AG20443 (cell line): ENCODE measurements at regions not wholly inside any gene's neighbourhood (a gene's known extent, or its start where the extent isn't known, plus 50 kb on each side); places are given as distances from the start of the nearest gene placed in this dataset.

Experiments used
- DNase-seq: peaks from one replicate; pipeline ENCODE4 v3.0.0; 2012; ENCODE audit warnings: low spot score, mixed read lengths

- no peak for DNase-seq
Observed at GRCh38 chr14:71672596-71672995, 259.6 kb upstream of the RGS6 start.

GRCh38 chr14:71675126-71675899 lies 256.9 kb upstream of the RGS6 start:
- no peak for DNase-seq

- DNase-seq = no peak
Observed at GRCh38 chr14:71675900-71676287, 256.3 kb upstream of the RGS6 start.

GRCh38 chr14:71680736-71681387 lies 251.4 kb upstream of the RGS6 start:
- DNase-seq = no peak

GRCh38 chr14:71682337-71682736 lies 249.9 kb upstream of the RGS6 start:
- peak; percentile 12 for DNase-seq

GRCh38 chr14:71684323-71684722 lies 247.9 kb upstream of the RGS6 start:
- DNase-seq = no peak

- DNase-seq = peak; percentile 81
Observed at GRCh38 chr14:71686677-71687076, 245.6 kb upstream of the RGS6 start.

- peak; percentile 31 for DNase-seq
Observed at GRCh38 chr14:71687166-71687831, 244.9 kb upstream of the RGS6 start.

- no peak for DNase-seq
Observed at GRCh38 chr14:71688576-71688975, 243.7 kb upstream of the RGS6 start.

- DNase-seq = no peak
Observed at GRCh38 chr14:71690478-71690877, 241.8 kb upstream of the RGS6 start.

GRCh38 chr14:71692496-71692895 lies 239.7 kb upstream of the RGS6 start:
- DNase-seq = peak; percentile 12

GRCh38 chr14:71693381-71693780 lies 238.8 kb upstream of the RGS6 start:
- DNase-seq = peak; percentile 74

- DNase-seq = no peak
Observed at GRCh38 chr14:71694591-71695530, 237.4 kb upstream of the RGS6 start.

GRCh38 chr14:71695611-71696350 lies 236.4 kb upstream of the RGS6 start:
- no peak for DNase-seq

GRCh38 chr14:71698027-71698426 lies 234.2 kb upstream of the RGS6 start:
- no peak for DNase-seq

GRCh38 chr14:71698673-71699072 lies 233.6 kb upstream of the RGS6 start:
- DNase-seq = no peak

- no peak for DNase-seq
Observed at GRCh38 chr14:71701990-71702389, 230.2 kb upstream of the RGS6 start.

GRCh38 chr14:71702786-71703185 lies 229.4 kb upstream of the RGS6 start:
- DNase-seq = no peak

- peak; percentile 81 for DNase-seq
Observed at GRCh38 chr14:71703477-71703876, 228.8 kb upstream of the RGS6 start.

GRCh38 chr14:71704210-71704609 lies 228.0 kb upstream of the RGS6 start:
- DNase-seq = no peak

- no peak for DNase-seq
Observed at GRCh38 chr14:71705460-71705859, 226.8 kb upstream of the RGS6 start.
